ENCODE measurements at regions not wholly inside any gene's neighbourhood (a gene's known extent, or its start where the extent isn't known, plus 50 kb on each side); places are given as distances from the start of the nearest gene placed in this dataset.
"Not testable (repeated sequence)": the region's sequence is repeated elsewhere in the genome, so short reads cannot be mapped to it uniquely, and the experiment has no call there.

GRCh38 chr17:12195418-12195817, 174.7 kb downstream of the MAP2K4 start:
- DNase-seq: no peak

GRCh38 chr17:12201294-12201880, 180.7 kb downstream of the MAP2K4 start:
- no peak for DNase-seq

- DNase-seq: no peak
Measured at GRCh38 chr17:12209632-12210191, 189.0 kb downstream of the MAP2K4 start.

GRCh38 chr17:12220714-12221439, 200.2 kb downstream of the MAP2K4 start:
- DNase-seq: not testable (repeated sequence)

GRCh38 chr17:12222392-12222791, 201.7 kb downstream of the MAP2K4 start:
- no peak for DNase-seq

GRCh38 chr17:12227547-12227946, 206.9 kb downstream of the MAP2K4 start:
- DNase-seq: no peak

- no peak for DNase-seq
Measured at GRCh38 chr17:12229335-12229734, 208.7 kb downstream of the MAP2K4 start.

GRCh38 chr17:12230481-12231354, 210.0 kb downstream of the MAP2K4 start:
- peak; percentile 33 for DNase-seq

- DNase-seq: peak; percentile 21
Measured at GRCh38 chr17:12231355-12231682, 210.6 kb downstream of the MAP2K4 start.

- not testable (repeated sequence) for DNase-seq
Measured at GRCh38 chr17:12239021-12239420, 218.3 kb downstream of the MAP2K4 start.

GRCh38 chr17:12242345-12242954, 221.8 kb downstream of the MAP2K4 start:
- DNase-seq: no peak

- no peak for DNase-seq
Measured at GRCh38 chr17:12247761-12248160, 227.1 kb downstream of the MAP2K4 start.

GRCh38 chr17:12250973-12251372, 230.3 kb downstream of the MAP2K4 start:
- no peak for DNase-seq

GRCh38 chr17:12252462-12252861, 231.8 kb downstream of the MAP2K4 start:
- no peak for DNase-seq

GRCh38 chr17:12254460-12254859, 233.8 kb downstream of the MAP2K4 start:
- no peak for DNase-seq

GRCh38 chr17:12256380-12256995, 235.8 kb downstream of the MAP2K4 start:
- peak; percentile 80 for DNase-seq

GRCh38 chr17:12257176-12257575, 236.5 kb downstream of the MAP2K4 start:
- DNase-seq: no peak

GRCh38 chr17:12261354-12261753, 240.7 kb downstream of the MAP2K4 start:
- DNase-seq: no peak

- DNase-seq: no peak
Measured at GRCh38 chr17:12269751-12270150, 249.1 kb downstream of the MAP2K4 start.

- DNase-seq: no peak
Measured at GRCh38 chr17:12277827-12278226, 257.1 kb downstream of the MAP2K4 start.

GRCh38 chr17:12282056-12282455, 261.4 kb downstream of the MAP2K4 start:
- DNase-seq: peak; percentile 78

- no peak for DNase-seq
Measured at GRCh38 chr17:12287953-12288352, 267.3 kb downstream of the MAP2K4 start.
